GM21737 (cell line): ENCODE measurements at regions not wholly inside any gene's neighbourhood (a gene's known extent, or its start where the extent isn't known, plus 50 kb on each side); places are given as distances from the start of the nearest gene placed in this dataset.
A peak's percentile ranks its signal among the peaks of the same experiment; 100 is the strongest.

Experiments
- ATAC-seq: cut with Tn5 transposase; IDR thresholded peaks from one replicate; pipeline ENCODE4 v1.9.1; 2021; ENCODE audit warnings: mild to moderate bottlenecking, moderate library complexity; ENCODE audit not compliant: unreplicated experiment

DNA sequence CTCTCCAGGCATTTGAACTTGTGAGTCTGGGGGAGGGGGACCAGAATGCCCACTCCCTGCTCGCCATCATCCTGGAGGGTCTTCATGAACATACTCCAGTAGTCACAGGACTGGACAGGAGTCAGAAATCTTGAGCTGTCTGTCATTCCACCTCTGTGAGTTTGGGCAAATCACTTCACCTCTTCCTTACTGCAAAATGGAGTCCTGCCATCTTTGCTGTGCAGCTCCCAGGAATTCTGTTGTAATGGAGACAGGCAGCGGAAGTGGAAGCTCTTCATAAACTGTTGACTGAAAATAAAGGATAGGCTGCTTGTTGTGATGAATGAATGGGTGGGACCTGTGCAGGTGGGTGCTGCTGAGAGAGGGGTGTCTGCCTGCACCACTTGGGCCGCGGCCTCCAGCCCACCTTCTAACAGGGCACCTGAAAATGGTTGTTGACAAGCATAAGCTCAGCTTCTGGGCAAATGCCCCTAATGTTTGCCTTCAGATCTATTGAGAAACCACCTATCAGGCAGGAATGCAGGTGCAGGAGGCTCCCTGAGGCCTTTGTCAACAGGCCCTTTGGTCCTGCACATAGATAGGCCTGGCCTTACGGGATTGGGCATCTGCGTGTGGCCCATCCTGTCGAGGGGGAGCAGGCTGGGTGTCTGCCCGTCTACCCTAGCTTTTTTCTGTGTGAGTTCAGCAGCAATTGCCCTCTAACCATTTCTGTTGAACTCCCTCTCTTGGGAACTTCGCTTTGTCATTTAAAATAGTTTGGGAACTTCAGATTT lies 321.0 kb downstream of the RPS6KC1 start:
- ATAC-seq = no peak

DNA sequence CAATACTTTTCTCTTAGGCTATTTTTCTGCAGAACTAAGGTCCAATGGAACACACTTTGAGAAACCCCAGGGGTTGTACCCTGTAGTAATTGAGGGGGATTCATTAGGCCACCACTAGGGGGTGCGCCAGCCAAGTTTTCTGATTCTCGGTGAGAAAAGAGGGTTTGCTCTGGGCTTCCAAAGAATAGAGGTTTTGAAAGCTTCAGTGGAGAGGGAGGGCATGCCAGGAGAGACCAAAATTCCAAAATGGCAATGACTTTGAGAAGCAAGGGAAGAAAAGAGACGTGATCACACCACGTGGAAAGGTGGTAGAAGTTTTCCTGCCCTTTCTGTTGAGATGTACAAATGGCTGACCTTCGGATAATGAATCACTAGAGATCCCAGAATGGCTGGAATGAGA lies 323.3 kb downstream of the RPS6KC1 start:
- peak; percentile 67 for ATAC-seq

DNA sequence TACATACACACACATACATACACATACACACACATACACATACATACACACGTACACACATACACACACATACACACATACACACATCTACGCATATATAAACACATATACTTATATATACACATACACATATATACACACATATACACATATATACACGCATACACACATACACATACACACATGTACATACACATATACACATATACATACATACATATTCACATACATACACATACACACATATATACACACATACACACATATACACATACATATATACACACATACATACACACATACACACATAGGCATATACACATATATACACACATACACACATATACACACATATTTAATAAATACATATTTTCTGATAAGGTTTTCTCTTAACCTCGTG lies 324.0 kb downstream of the RPS6KC1 start:
- no peak for ATAC-seq

DNA sequence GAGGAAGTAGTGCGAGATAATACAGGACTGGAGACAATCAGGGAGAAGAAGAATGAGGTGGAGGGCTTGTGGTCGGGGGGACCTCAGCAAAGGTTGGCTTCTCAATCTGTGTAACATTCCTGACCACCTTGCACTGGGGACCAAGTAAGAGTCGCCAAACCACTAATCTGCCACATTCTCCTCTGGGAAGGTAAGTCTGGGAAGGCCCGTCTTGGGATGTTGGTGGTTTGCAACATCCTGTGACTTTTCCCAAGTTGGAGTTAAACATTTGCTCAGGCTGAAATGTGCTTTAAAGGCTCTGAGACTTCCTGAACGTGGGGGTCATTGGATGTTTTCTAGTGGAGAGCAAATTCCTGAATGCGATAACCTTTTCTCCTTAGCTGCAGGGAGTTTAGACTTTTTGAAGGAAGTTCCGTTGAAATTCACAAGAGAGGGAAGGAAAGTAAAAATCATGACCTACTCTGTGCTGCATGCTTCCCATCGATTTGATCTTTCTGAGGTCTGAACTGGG lies 325.9 kb downstream of the RPS6KC1 start:
- ATAC-seq = no peak

DNA sequence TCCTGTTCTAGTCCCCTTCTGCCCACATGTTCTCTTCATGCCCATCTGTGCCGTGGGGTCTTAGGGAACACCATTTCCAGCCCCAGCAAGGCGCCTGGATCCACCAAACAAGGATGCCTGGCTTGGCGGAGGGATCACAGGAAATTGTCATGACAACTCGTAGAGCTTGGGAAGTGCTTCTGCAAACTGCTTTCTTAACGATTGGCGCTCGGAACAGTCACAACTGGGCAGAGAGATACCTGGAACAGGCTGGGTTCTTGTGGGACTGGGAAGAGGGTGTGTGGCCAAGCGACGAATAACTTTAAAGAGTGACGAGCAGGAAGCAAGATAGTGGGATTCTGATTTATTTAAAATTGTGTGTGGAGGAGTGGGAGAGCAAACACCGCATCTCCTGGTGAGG lies 329.8 kb downstream of the RPS6KC1 start:
- no peak for ATAC-seq

DNA sequence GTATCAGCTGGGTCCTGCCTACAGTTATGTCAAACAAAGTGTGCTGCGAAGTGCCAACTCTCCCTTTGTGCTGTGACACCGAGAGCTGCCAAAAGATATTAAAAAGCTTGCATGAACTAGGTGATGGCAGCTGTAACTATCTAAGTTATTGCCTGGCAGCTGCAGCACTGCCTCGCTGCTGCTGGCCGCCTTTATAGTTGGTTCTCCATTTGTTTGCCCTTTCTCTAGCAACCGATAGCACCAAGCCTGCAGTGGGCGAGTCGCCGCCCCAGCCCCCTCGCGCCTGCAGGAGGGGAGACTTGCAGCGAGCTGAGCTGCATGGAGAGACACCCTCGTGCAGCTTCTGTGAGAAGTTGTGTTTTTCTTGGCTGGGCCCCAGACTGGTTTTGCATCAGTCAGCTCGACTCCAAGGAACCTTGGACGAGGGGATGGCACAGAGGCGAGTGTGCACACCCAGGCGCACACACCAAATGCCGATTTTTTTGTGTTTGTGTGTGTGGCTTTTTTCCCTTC lies 330.6 kb downstream of the RPS6KC1 start:
- ATAC-seq = no peak

DNA sequence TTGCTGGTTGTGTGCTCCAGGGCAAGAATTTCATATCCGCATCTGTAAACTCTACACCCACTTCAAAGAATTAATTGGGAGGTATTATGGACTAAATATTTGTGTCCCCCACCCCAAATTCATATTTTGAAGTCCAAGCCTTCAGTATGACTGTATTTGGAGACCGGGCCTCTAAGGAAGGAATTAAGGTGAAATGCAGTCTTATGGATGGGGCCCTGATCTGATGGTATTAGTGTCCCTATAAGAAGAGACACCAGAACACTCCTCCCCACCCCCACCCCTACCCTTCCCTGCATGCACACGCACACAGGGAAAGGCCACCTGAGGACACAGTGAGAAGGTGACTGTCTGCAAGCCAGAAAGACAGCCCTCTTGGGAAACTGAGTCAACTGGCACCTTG lies 332.4 kb downstream of the RPS6KC1 start:
- ATAC-seq = no peak

DNA sequence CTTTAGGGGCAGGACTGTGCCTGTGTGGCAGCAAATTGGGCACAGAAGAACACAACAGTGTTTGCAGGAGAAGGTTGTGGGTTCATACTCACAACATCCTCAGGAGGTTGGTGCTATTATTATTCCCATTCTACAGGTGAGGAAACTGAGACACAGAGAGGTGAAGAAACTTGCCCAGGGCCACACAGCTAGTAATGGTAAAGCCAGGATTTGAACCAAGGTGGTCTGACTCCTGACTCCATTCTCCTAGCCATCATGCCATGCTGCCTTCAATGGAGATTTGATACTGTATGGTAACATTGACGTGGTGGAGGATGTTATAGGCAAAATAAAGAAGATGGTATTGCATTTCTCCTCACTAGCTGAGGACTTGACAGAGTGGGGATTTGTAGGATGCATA lies 334.2 kb downstream of the RPS6KC1 start:
- ATAC-seq = no peak

DNA sequence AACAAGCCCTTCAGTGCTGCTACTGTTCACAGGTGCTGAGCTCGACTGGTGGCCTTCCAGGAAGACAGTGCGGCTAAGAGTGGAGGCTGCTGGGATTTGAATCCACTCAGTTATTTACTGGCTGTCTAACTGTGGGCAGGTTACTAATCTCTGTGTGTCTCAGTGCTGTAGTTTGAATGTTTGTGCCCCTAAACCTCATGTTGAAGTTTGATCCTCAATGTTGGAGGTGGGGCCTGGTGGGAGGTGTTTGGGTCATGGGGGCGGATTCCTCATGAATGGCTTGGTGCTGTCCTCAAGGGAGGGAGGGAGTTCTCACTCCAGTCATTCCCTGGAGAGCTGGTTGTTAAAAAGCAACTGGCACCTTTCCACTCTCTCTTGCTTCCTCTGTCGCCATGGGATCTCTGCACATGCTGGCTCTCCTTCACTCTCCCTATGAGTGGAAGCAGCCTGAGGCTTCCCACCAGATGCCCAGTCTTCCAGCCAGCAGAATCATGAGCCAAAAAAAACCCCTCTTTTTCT lies 334.8 kb downstream of the RPS6KC1 start:
- no peak for ATAC-seq

DNA sequence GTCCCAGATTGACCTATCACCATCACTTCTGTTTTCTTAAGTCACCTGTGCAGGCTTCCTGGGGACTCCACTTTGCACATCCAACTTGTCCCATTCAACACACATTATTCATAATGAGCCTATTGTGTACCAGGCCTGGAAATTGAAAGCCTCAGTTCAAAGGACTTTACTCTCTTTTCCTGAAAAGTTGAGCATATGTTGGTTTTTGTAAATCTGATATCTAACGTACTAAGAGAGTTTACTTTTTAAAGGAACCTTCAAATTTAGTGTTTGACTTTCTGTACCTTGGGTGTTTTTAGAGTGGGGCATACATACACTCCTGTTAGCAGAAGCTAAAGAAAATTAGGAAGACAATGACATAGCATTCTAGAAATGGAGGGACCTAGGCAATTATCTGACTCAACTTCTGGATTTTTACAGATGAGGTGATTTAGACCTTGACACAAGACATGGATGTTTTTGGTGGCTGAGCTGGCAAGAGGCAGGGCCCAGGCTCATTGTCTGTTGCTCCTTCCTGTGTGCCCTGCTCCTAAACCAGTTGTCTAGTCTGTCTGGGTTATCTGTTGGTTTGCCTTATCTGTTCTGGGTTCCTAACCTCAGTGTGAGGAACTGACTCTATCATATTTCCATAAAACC lies 336.5 kb downstream of the RPS6KC1 start:
- ATAC-seq = no peak

DNA sequence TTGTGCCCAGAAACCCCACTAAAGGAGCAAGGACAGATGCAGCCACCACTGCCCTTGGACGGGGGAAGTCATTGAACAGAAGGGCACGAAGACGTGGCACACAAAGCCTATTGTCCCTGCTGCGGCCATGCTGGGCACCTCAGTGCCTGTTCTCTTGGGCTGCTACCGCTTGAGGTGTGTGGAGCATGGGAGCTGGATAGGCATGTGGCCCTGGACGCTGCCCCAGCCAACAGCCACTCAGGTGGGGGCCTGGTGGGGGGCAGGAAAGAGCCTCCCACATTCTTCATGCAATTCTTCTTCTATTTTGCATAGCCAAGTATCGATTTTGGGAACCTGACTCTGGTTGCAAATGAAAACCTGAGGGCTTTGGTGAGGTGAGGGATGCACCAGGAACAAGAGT lies 337.2 kb downstream of the RPS6KC1 start:
- no peak for ATAC-seq

DNA sequence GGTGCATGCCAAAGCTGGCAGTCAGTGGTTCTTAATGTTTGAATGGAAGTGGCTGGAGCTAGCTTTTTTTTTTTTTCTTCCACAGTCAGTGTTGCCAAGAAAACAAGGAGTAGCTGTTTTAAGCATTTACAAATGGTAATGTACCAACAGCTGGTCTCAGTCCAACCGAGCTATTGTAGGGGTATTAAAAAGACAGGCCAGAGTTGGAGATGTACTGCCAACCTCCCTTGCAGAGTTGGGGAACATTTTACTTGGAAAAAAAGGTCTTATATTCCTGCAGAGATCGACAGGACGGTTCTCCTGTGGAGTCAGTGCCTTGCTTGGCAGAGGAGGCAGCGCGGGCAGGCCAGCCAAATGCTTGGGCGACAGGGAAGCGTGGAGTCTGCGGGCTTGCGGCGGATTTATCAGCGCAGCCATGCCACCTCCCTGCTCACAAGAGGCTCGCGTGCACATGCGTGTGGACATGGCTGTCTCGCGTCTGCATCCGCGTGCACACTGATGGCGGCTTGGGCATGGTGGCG lies 338.1 kb downstream of the RPS6KC1 start:
- ATAC-seq = no peak

DNA sequence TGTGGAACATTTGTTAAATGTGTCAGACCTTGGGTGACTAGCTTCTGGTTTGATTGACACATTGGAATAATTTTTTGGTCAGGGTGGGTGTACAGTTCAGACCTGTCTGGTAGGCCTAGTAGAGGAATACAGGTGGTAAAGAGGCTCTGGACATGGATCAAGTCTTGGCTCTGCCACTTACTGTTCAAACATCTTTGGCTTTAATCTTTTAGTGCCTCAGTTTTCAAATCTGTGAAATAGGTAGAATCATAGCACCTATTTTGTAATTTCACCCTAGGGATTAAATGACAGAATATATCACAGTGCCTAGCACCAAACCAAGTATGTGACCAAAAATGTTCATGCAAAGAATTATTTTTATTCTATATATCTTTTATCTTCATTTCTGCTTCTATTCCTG lies 340.4 kb downstream of the RPS6KC1 start:
- no peak for ATAC-seq

DNA sequence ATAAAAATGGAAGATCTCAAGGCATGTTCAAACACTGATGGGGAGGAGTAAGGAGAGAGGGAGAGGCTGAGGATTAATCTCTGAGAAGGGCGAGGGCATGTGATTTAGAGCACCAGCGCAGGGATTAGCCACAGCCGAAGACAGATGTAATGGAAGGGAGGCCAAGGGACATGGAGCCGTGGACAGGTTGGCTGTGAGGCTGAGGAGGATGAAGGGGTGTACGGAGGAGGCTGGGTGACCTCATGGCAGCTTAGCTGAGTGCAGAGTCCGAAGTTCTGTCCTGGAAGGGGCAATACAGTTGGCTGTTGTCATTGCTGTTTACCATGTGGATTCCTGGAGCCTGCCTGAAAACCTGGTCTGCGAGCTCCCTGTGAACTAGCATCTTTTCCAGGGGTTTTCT lies 342.8 kb downstream of the RPS6KC1 start:
- ATAC-seq = no peak

DNA sequence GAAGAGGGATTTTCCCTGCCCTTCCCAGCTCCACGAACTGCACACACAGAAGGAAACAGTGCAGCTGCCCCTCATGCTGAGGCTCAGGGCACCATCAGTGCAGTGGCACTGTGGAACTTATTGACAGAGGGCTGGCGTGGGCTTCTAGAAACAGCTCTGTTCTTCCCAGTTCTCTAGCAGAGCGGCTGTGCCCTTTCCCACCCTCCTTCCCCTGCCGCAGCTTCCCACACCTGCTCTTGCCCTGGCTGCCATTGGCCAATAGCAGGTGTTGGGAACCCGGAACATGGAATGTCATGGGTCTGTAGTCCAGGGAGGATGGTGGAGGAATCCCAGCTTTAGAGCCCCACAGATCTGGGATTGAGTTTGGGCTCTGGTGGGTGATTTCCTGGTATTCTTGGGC lies 343.8 kb downstream of the RPS6KC1 start:
- ATAC-seq = no peak

DNA sequence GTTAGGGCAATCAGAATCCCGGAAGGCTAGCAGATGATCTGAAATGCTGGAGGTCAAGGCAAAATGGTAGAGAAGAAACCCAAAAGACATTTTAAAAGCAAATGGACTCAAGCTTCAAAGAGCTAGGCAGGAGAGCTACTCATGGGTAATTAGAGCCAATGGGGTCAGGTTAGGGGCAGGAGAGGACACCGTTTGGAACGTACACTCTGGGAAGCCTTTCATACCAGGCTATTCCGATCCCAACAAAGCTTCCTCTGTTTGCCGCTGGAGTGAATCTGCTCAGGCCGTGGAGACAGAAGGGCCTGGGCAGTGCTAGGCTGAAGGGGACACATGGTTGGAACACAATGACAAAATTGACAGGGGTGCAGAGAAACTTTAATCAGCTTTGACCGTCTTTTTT lies 346.6 kb downstream of the RPS6KC1 start:
- no peak for ATAC-seq

DNA sequence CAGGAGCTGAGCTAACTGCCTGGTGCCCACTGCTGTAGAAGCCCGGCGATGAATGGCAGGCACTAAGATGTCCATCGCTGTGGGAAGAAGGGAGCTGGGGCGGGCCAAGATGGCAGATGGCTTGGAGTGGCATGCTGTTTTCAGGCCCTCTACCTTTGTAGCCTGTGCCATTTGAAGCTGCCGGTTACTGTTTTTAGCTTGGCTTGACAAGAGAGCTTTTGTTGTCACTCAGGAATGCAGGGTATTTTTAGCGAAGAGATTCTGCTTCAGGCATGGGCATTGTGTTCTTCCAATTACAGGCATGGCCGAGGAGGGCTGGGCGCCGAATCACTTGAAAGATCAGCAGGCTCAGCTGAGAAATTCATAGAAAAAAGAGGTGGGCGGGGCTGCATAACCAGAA lies 348.7 kb downstream of the RPS6KC1 start:
- ATAC-seq = no peak

DNA sequence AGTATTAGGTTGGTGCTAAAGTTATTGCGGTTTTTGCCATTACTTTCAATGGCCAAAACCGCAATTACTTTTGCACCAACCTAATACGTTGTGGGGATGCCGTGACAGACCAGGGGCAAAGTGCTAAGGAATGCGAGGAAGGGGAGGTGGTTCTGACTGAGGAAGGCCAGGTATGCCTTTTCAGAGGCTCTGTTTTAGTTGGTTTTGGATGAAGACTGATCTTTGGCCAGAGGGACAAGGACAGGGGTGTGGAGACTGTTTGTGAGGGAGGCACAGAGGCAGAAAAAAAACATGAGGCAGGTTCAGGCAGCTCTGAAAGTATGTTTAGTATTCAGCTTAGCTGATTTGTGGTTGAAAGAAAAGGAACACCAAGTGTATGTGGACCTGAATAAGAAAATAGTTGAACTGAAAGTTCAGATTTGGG lies 358.2 kb downstream of the RPS6KC1 start:
- ATAC-seq = no peak

DNA sequence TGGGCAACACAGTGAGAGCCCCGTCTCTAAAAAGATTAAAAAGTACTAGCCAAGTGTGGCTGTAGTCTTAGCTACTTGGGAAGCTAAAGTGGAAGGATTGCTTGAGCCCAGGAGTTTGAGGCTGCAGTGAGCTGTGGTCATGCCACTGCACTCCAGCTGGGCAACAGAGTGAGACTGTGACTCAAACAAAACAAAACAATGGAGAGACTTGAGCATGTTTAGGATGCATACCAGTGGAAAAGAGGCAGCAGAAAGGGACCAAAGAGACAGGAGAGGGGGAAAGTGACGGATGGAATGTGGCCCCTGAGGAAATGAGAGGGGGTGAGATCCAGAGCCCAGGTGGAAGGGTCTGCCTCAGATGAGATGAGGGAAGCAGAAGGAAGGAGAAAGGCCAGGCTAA lies 358.9 kb downstream of the RPS6KC1 start:
- ATAC-seq = no peak

DNA sequence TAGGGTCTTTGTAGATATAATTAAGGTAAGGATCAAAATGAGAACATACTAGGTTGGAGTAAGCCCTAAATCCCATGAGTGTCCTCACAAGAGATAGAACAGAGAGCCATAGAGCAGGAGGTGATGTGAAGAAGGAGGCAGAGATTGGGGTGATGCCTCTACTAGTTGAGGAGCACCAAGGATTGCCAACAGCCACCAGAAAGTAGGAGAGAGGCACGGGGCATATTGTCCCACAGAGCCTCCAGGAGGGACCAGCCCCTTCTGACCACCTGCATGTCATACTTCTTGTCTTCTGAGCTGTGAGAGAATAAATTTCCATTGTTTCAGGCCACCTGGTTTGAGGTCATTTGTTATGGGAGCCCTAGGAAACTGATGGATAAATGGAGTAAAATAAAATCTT lies 363.3 kb downstream of the RPS6KC1 start:
- no peak for ATAC-seq

DNA sequence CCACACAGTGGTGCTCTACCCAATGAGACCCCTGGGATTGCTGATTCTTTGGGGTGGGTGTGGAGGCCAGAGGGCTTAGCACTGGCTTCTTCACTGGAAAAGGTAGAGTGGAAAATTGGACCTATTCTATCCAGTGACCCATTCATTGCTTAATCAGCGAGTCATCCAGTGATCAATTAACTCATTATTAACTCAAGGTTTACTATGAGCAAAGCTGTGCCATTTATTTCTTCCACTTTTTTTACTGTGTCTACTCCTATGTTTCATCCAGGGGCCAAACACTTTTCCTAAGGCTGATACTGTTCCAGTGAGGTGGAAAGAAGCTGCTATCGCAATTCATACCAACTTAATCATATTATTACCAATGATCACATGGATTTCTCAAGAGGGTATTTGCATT lies 363.9 kb downstream of the RPS6KC1 start:
- ATAC-seq = no peak
